HTR-8/SVneo (cell line): ENCODE measurements at regions not wholly inside any gene's neighbourhood (a gene's known extent, or its start where the extent isn't known, plus 50 kb on each side); places are given as distances from the start of the nearest gene placed in this dataset.
A peak's percentile ranks its signal among the peaks of the same experiment; 100 is the strongest.
"Not testable (repeated sequence)": the region's sequence is repeated elsewhere in the genome, so short reads cannot be mapped to it uniquely, and the experiment has no call there.

Experiments used
- DNase-seq: peaks from one replicate; pipeline ENCODE4 v3.0.0; 2011; ENCODE audit warnings: low spot score, mixed read lengths; ENCODE audit not compliant: insufficient read length
- FAIRE-seq: peaks from 2 replicates; lab custom pipeline; 2011; peaks lifted over from hg19 to GRCh38; lab: Jason Lieb, UNC

DNA sequence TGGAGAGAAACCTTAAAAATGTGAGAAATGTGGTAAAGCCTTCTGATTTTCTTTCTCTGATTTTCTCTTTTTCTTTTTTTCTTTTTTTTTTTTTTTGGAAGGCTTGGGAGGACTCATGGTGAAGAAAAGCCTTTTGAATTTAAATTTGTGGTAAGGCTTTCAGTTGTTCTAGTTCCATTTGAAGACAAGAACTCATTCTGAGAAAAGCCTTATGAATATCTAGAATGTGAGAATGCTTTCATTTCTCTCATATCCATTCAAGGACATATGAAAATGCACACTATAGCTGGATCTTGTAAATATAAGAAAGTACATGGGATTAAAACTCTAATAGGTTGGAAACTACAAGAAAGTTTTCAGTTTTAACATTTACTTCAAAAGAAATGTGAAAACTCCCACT, 1045.2 kb upstream of the NRXN1 start:
- FAIRE-seq (no peak), DNase-seq (no peak)

DNA sequence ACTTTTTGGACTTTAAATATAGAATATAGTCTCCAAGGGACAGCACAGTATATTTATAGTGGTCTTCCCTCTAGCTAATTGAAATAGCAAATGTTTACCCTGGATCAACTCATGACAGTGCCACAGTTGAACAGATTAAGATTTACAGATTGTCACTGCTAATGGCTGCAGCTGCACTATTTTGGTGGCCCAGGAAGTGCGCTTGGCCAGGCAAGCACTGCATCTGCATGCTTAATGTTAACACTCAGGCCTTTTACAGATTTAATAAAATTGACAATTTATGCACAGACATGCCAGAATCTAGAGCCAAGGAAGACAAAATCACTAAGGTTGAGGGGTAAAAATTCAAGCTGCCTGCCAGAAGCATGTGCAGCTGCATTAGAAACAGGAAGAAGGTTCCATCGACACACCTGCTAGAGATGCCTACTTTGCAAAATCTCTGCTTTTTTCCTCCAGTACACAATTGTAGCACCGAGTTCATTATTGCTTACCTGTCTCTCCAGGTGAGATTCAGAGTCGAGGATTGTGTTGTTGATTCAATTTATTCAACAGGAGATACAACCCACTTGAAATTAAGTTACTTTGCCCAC, 1042.3 kb upstream of the NRXN1 start:
- DNase-seq (no peak), FAIRE-seq (peak; percentile 20)

- FAIRE-seq (no peak), DNase-seq (no peak)
These were observed 1041.0 kb upstream of the NRXN1 start for GRCh38 chr2:52072949-52073348.

- DNase-seq = no peak
- FAIRE-seq = no peak
These were observed 1038.7 kb upstream of the NRXN1 start for GRCh38 chr2:52070665-52071064.

GRCh38 chr2:52064234-52064633, 1032.3 kb upstream of the NRXN1 start:
- no peak for FAIRE-seq
- no peak for DNase-seq

- FAIRE-seq = no peak
- DNase-seq = no peak
These were observed 1022.9 kb upstream of the NRXN1 start for GRCh38 chr2:52054824-52055223.

DNA sequence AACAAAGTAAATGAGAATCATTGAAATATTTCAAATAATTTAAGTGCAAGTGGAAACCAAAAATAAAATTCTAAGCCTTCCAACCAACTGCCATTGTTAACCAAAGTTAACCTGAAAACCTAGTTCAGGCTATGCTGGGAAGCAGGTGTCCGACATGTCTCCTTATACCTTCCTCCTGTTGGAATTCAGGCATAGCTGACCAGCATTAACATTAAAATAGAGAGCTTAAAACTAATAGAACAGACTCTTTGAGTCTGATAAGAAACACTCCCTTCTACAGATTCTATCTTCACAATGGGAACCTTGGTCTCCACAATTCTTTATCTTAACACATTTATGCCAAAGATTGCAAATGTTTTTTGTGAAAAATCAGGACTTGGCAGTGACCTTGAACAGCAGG, 1004.9 kb upstream of the NRXN1 start:
- no peak for DNase-seq
- no peak for FAIRE-seq

DNA sequence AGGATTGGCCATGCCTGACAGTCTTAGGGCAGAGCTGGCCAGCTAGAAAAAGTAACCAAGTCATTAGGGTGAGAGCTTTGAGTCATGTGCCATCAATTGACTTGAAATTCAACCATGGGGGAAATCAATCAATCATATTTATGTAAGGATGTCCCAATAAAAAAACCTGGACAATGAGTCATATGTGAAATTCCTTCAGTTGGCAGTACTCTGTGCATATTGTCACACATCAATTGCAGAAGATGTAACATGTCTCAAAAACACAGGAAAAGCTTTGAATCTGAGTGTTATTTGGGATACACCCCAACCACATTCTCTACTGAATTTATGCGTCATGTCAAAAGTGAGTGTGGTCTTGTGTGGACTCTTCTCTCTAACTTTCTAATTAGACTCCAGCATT, 1004.1 kb upstream of the NRXN1 start:
- DNase-seq (peak; percentile 9), FAIRE-seq (peak; percentile 28)

- DNase-seq (no peak), FAIRE-seq (peak; percentile 36)
These were observed 1003.5 kb upstream of the NRXN1 start for GRCh38 chr2:52035391-52035790.

GRCh38 chr2:52034706-52035105, 1002.8 kb upstream of the NRXN1 start:
- FAIRE-seq = no peak
- no peak for DNase-seq

- DNase-seq = no peak
- no peak for FAIRE-seq
These were observed 990.1 kb upstream of the NRXN1 start for GRCh38 chr2:52022006-52022405.

DNA sequence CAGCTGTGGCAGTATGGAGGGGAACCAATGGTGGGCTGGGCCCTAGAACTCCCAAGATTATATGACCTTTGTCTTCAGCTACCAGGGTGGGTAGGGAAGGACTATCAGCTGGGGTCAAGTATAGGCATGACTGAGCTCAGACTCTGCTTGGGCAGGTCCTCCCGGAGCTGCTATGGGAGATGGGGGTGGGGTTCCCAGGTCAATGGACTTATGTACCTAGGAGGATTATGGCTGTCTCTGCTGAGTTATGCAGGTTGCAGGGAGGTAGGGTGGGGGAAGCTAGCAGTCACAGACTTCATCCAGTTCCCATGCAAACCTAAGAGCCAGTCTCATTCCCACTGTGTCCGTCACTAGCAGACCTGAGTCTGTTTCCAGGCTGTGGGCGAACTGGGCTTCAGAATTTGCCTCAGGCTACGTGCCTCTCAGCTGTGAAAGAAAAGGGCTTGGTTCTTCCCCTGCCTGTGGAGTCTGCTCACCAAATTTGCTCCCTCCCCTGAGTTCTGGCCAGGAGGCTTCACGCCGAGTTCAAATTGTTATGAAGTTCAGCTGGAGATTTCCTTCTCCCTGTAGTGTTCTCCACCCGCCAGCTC, 985.8 kb upstream of the NRXN1 start:
- DNase-seq (no peak), FAIRE-seq (no peak)

GRCh38 chr2:52006821-52007366, 975.0 kb upstream of the NRXN1 start:
- DNase-seq, FAIRE-seq: not testable (repeated sequence)

GRCh38 chr2:52000151-52000855, 968.4 kb upstream of the NRXN1 start:
- no peak for DNase-seq
- no peak for FAIRE-seq

- DNase-seq (no peak), FAIRE-seq (no peak)
These were observed 967.0 kb upstream of the NRXN1 start for GRCh38 chr2:51998890-51999289.

- DNase-seq (no peak), FAIRE-seq (no peak)
These were observed 965.6 kb upstream of the NRXN1 start for GRCh38 chr2:51997571-51997970.

DNA sequence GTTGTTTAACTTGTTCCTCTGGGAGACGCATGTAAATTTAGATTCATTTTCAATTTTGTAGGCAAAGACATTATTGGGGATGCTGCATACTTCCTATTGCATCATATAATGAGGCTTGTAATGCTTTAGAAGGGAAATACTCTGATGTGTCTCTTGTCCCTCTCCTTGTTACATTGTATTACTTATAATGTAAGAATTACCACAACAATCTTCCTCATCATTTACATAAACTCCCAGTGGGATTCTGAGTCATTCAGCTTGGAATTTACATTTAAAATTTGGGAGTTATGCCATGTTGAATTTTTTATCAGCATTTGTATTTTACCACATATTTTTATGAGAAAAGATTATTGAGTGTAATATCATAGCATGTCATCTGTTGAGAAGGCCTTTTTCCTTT, 963.4 kb upstream of the NRXN1 start:
- peak; percentile 5 for DNase-seq
- FAIRE-seq = no peak

DNA sequence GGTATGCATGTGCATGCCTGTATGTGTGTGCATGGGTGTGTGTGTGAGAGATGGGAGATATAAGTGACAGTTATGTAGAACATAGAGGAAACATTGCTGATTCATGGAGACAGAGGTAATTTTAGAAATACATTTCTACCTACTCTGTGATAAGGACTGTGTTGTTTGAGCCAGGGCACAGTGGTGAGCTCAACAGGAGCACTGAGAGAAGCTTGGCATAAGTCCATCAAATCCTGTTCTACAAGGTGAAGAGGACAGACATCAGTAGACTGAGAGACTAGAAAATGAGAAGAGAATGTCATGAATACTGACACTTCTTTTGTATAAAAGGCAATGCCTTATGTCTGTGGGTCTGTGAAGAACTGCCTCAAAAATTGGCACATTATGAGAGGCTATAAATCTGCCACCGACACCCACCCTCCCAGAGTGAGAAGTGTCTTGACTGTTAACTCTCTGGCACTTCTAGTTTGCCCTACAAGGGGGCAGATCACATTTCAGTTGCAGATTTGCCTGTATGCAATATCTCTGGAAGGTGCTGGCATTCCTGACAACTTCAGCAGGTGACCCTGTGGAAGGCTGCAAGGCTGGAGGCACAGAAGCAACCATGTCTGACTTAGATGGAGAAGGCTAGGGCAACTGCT, 962.3 kb upstream of the NRXN1 start:
- FAIRE-seq (peak; percentile 76), DNase-seq (no peak)

DNA sequence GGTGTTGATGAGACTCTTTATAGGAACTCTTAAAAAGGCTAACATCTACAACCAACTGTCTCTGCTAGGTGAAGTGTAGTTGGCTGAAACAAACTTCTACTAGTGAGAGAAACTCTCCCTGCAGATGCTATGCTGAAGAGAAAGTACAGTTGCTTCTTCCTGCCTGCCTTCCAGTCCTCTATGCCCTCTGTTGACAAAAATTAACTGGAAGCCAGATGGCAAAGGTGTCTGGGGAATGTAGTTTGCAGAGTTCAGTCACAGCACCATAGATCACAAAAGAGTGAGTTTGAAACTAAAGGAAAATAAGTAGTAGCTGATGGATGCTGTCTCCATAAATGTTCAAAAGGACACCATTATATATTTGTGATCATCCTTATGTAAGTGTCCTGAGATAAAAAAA, 958.8 kb upstream of the NRXN1 start:
- DNase-seq = no peak

DNA sequence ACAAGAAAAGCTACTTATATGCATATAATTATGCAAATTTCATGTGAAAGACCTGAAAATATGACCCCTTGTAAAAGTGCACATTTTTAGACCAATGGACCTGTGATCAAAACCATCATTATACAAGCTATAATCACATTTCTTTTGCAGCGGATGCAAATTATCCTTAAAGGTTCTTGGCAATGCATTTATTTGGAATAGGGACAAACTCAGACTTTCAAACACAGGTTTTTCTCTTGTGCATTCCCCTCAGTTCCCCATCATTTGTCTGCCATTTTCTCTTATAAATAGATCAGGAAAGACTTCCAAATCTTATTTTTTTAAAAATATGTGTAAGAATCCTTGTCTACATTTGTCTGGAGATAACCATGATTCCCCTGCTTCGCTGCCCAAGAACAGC, 954.2 kb upstream of the NRXN1 start:
- FAIRE-seq = no peak
- DNase-seq = no peak

More for the DNA sequence above, 958.8 kb upstream of the NRXN1 start:
- no peak for FAIRE-seq

- no peak for FAIRE-seq
- DNase-seq = no peak
These were observed 949.9 kb upstream of the NRXN1 start for GRCh38 chr2:51981783-51982182.
